DND-41 (cell line): ENCODE measurements at regions not wholly inside any gene's neighbourhood (a gene's known extent, or its start where the extent isn't known, plus 50 kb on each side); places are given as distances from the start of the nearest gene placed in this dataset.

Experiments used
- EZH2 ChIP-seq: IDR thresholded peaks from 3 replicates; pipeline ENCODE4 v1.6.1; 2012; ENCODE audit warnings: borderline replicate concordance, low read depth, mild to moderate bottlenecking, moderate library complexity, low read length, inconsistent platforms; ENCODE audit not compliant: severe bottlenecking
- TF ChIP-seq, protein P1 (sequence below): IDR thresholded peaks from 2 replicates; pipeline ENCODE4 v1.5.1; 2012; ENCODE audit warnings: borderline replicate concordance, low read length, moderate library complexity, mild to moderate bottlenecking; ENCODE audit not compliant: poor library complexity, severe bottlenecking; ENCODE audit errors: extremely low read depth

GRCh38 chr9:90308691-90309090, 333.9 kb downstream of the DIRAS2 start:
- TF ChIP-seq, protein P1, sequence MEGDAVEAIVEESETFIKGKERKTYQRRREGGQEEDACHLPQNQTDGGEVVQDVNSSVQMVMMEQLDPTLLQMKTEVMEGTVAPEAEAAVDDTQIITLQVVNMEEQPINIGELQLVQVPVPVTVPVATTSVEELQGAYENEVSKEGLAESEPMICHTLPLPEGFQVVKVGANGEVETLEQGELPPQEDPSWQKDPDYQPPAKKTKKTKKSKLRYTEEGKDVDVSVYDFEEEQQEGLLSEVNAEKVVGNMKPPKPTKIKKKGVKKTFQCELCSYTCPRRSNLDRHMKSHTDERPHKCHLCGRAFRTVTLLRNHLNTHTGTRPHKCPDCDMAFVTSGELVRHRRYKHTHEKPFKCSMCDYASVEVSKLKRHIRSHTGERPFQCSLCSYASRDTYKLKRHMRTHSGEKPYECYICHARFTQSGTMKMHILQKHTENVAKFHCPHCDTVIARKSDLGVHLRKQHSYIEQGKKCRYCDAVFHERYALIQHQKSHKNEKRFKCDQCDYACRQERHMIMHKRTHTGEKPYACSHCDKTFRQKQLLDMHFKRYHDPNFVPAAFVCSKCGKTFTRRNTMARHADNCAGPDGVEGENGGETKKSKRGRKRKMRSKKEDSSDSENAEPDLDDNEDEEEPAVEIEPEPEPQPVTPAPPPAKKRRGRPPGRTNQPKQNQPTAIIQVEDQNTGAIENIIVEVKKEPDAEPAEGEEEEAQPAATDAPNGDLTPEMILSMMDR: no peak
- no peak for TF ChIP-seq EZH2
